Fibroblast of upper back skin (primary cell): ENCODE measurements at regions not wholly inside any gene's neighbourhood (a gene's known extent, or its start where the extent isn't known, plus 50 kb on each side); places are given as distances from the start of the nearest gene placed in this dataset.

Experiments
- DNase-seq: peaks from one replicate; pipeline ENCODE4 v3.0.0-alpha.2; 2013

DNA sequence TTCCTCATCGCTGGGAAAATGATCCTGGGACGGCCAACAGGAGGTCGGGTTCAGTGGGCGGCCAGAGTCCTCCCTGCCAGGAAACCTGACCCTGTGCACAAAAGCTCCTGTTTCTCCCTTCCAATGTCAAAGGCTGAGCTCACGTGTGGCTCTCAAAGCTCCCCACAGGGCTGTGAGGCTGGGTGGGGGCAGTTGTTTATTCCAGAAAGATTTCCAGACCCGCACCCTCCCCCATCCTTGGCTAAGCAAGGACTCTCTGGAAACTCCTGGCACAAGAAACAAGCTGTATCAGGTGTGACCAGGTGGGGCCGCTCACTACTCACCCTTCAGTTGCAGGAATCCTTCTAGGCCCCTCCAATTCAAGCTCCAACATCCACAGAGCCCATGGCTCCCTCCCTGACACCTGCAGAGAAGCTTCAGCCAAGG lies 131.9 kb downstream of the SHANK2 start:
- DNase-seq = no peak

DNA sequence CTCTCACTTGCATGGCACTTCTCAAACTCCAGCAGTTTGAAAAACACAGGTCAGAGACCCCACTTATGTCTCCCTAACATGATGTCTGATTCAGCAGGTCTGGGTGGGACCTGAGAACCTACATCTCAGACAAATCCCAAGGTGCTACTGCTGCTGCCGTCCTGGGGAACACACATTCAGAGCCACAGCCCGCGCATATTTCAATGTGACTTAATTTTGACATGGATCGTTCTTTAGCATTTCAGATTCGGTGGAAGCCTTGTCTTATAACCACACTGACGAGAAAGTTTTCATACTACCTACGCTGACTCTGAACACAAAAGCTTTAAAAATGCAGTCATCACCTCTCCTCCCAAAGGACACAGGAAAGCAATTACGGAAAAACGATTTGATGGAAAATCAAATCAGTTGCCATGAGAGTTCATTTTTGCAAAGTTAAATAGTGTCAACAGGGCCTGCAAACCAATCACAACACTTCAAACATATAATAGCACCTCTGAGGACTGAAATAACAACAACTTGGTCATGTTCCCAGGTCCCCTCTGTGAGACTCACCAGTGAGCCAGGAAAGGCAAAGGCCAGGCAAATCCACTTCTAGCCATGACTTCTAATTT lies 132.6 kb downstream of the SHANK2 start:
- no peak for DNase-seq

DNA sequence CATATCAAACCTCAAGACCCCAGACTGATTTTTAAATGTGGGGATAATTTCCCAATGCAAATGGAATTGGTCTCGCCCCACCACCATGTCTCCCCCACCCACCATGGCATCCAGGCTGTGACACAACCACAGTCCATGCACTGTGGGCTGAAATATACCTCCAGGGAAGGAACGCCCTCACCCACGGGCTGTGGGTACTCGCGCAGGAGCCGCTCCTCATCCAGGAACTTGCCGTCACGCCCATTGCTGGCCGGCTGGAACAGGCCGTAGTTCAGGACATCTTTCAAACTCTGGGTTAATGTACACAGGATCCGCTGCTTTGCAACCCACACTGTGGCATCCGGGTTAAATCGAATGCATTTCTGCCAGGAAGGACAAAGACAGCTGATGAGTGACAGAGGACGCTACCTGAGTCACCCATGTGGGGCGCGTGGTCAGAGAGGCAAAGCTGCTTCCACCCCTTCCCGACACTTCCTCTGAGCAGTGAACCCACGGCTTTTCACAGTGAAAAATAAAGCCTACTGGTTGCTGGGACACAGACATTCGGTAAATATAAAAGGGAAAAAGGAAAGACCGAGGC lies 133.6 kb downstream of the SHANK2 start:
- no peak for DNase-seq

DNA sequence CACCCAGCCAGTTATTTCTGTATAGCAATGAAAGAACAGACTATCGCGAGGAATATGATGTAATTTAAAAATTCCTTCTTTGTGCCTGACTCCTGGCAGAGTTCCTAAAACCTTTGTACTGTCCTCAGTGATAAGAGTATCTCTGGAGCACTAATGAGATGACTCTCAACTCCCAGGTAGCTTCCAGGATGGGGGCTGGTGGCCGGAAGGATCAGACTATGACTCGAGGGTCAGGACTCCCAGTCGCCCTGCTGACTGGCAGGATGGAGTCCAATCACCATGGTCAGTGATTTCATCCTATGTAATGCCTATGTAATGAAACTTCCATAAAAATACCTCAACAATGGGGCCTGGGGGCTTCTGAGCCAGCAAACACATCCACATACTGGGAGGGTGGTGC lies 135.1 kb downstream of the SHANK2 start:
- peak; percentile 5 for DNase-seq

DNA sequence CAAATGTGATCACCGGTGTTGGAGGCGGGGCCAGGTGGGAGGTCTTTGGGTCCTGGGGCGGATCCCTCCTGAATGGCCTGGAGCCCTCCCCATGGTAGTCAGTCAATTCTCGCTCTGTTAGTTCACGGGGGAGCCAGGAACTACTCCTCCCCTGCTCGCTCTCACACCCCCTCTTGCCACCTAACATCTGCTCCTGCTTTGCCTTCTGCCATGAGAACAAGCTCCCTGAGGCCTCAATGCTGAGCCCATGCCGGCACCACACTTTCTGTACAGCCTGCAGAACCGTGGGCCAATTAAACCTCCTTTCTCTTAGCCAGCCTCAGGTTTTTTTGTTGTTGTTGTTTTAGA lies 135.7 kb downstream of the SHANK2 start:
- no peak for DNase-seq

DNA sequence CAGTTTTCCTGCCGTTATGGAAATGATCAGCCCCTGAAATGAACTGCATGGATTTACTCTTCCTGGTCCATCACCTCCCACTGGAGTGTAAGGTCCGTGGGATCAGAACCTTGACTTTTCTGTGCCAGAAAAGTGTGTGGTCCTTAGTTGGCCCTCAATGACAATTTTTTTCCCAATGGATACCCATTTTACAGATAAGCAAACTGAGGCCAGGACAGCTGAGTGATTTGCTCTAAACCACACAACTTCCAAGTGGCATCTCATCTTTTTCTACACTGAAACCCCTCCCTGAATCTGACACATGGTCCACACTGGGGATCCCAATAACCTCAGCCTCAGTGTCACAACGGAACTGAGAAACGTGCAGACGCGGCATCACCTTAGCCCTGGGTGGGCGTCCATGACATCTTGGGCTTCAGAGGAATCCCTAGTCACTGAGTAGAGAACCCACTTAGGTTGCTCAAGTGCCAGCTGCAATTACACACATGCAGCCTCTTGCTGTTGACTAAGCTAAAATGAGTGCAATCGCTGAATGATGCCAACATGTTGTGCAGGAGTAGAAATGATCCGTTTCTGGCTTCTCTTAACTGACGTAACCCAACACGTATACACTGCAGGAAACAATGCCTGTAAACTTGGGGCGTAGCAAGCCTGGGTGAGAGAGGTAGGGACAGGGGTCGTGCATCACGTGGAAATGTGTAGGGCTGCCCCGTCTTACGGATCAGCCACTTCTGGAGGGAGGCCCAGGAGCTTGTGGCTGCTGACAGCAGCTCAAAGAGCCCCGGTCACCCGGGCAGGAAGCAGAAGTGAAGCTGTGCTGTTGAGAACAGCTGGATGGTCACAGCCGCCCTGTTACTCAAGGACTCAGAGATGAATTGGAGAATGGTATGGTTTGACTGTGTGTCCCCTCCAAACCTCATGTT lies 136.3 kb downstream of the SHANK2 start:
- no peak for DNase-seq

DNA sequence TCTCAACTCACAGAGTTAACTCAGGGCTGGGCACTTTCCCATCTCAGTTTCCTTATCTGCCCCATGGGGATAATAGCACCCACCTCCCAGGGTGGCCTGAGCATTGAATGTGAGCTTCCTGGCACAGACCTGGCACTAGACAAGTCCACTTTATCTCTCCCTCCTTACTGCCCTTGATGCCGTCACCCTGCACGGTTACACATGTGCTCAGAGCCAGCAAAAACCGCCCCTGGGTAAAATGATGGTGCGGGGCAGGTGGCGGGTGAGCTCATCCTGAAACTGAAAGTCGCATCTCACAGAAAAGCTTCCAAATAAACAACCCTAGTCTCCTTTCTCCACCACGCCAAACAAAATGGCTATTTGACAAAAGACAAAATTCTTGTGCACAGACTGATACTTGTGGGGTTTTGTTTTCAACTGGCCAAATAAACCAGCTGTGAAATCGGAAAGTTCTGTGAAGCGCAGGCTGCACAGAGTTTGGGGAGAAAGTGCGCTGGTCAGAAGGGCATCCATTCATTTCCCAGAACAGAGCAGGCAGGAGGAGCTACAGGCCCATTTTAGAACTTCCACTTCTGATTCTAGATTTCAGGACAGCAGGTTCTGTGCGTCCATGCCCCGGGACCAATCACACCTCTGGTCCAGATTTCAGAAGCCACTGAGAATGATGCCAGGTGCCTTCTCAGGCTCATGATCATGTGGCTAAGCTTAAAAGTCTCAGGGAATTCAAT lies 138.1 kb downstream of the SHANK2 start:
- no peak for DNase-seq

DNA sequence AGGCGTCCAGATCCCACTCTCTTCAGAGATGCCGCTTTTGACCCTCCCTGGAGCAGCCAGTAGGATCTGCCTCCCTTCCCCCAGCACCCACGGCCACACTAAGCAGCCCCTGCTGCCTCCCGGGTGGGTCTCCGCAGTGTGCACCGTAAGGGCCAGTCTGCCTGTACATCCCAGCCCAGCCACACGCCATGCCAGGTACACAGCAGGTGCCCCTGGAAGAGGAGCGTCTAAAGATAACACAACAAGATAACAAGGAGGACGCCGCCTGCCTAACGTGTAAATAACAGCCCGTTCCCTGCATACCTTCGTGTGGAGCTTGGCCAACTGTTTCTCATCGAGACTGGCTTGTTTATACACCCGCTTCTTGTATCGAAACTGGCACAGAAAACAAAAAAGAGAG lies 139.4 kb downstream of the SHANK2 start:
- DNase-seq = no peak

DNA sequence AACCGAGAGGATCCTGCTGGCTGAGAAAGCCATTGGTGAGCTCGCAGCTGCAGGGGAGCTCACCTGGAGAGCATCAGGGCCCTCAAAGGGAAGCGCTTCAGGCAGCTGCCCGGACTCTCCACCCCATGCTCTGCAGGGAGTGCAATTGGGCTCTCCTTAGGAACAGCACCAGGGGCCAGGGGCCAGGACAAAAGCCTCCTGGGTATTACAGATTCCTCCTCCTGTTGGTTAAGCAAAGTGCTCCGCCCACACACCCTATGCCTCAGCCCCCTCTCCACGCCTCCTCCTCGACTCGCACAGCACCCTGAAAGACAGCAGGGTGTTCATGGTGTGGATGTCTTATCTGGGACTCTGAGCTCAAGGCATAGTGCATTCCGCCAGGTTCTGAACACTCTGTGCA lies 139.9 kb downstream of the SHANK2 start:
- DNase-seq = no peak

DNA sequence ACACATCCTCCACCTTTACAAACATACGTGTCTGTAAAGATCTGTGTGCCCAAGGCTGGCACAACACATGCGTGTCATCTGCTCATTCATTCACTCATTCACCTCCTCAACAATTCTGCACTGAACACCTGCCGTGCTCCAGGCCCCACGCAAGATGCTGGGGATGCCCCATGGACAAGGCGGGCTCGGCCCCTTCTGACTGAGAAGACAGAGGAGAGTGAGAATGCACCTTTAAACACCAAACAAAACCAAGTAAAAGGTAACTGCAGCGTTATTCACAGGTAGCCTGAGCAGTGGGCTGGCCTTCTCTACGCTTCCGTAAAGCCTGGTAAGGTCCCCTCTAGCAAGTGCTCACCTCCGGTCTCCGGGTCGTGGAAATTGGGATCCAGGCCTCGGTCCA lies 142.8 kb downstream of the SHANK2 start:
- no peak for DNase-seq

DNA sequence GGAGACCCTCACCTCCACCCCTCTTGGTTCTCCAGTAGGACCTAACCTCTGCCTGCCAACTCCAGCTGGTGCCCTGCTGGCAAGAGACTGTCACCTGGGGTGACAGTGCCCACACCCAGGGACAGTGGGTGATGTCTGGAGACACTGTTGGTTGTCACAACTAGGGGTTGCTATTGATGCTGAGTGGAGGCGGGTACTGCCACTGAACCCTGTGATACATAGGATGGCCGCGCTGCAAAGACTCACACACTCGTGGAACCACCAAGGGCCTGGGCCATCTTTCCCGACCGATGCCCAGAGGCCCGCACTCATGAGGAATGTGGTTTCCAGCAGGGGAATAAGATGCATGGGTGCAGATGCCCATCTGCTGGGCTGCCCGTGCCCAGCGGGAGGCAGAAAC lies 143.2 kb downstream of the SHANK2 start:
- no peak for DNase-seq

DNA sequence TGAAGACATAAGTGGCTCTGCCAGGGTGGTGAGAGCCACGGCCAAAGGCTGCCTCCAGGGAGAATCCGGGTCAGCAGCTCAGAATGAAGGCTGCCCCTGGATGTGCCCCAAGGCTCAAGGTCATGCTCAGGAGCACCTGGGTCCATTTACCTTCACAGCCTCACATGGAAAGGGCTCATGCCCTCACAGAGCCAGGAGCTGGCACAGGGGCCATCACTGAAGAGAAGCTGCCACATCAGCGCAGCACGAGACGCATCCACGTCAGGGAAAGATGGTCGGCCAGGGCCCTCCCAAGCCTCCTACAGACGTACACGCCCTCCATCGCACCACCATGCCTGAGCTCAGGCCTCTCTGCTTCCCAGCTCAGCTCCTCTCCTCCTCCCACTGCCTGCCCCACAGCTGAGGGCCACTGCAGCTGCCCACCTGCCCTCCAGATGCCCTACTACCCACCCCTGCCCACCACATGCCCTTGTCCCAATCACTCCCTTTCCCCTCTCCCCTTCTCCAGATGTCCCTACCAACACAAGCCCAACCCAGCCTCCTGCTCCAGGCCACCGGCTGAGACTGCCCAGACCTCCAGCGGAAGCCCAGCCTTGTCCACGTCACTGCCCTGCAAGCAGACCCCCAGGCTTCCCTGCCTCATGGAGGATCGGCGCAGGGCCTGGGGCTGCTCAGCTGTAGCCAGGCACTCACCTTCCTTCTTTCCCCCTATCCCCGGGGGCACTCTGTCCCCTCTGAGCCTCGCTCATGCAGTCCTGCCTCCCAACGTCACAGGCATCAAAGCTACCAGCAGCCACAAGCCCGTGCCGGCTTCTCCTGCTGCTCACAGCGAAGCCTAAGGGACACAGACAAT lies 144.1 kb downstream of the SHANK2 start:
- DNase-seq = no peak

DNA sequence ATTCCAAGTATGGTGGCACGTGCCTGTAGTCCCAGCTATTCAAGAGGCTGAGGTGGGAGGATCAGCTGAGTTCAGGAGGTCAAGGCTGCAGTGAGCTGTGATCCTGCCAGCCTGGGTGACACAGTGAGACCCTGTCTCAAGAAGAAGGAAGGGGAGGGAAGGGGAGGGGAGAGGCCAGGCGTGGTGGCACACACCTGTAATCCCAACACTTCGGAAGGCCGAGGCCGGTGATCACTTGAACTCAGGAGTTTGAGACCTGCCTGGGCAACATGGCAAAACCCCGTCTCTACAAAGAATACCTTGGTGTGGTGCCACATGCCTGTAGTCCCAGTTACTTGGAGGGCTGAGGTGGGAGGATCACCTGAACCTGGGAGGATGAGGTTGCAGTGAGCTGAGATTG lies 145.7 kb downstream of the SHANK2 start:
- no peak for DNase-seq

DNA sequence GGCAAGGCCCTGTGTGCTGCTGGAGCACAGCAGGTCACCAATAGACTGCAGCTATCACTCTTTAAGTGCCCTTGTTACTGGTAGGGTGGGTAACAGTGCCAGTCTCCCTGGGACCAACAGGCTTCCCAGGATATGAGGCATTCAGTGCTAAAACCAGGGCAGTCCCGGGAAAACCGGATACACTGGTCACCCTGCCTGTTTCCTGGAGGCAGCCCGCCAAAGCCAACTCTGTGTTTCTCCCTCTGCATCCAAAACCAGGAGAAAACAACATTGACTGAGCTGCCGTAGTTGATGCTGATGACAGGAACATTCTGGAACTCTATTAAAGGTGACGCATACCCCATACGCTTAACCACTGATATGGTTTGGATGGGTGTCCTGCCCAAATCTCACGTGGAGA lies 149.1 kb downstream of the SHANK2 start:
- DNase-seq = no peak

DNA sequence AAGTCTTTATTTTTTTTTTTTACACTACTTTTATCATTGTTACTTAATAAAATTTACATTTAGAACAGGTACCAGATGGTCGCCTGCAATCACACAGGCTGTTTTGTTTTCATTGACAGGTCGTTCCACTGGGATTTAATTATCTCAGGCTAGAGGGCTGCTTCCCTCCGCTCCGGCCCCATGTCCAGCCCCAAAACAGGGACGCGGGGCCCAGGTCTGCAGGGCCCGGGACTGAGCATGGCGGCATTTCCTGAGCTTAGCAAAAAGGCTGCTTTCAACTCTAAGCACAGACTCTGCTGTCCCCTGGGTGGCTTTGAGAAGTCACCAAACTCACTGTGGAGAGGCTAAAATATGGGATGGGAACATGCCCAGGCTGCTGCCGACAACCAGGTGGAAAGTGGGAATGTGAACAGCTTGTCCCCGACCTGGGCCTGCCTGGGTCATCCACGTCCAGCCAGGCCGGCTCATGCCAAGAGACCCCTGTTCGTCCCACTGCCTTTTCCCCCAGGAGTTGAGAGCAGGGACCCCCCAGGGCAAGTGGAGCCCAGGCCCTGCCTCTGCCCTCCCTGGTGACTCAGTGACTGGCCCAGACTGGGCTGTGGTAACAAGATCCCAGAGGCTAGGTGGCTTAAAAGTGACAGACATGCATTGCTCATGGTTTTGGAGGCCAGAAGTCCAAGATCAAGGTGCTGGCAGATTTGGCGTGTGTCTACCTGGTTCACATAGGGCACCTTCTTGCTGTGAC lies 150.0 kb downstream of the SHANK2 start:
- no peak for DNase-seq

DNA sequence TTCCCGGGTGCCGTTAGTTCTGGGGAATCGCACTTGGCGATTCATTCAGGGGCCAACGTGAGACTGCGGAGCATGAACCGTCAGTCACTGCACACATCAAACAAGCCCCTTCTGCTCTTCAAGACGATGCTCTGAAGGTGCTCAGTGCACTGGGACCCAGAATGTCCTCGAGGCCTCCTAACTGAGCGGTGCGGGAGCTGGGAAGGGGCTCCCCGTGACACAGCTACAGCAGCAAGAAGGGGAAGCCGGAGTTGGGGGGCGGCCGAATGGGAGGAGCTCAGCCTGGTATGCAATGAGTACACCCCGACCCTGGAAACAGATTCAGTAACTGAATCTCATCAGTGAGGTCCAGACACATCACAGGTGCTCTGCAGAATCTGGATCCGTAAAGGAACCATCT lies 150.8 kb downstream of the SHANK2 start:
- no peak for DNase-seq

DNA sequence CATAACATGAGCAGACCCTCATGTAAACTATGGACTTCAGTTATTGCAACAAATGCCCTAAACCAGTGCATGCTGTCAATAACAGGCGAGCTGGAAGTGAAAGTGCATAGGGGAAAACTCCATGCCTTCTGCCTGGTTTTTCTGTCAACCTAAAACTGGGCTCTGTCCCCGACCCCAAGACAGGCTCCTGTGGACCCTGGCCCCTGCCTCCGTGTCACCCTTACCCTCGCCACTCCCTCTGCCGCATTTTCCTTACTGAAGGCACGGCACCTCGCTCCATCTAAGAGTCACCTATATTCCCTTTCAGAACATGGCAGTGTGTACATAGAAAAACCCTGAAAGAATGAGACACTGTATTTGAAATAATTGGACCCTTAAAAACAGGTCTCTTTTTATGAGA lies 151.3 kb downstream of the SHANK2 start:
- DNase-seq = no peak

DNA sequence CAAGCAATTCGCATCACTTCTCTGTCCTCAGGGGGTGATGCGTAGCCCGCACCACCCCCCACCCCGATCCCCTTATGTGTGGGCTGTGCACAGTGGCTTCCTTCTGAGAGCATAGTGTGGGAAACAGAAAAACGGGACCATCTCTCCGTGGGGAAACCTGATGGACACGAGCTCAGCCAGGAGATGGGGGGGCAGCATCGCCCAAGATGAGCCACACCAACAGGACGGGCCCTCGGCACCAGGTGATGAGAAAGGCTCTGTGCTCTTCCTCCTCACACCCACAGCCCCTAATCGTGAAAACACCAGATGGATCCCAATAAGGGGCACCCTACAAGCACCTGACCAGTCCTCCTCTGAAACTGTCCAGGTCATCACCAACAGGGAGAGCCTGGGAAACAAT lies 153.6 kb downstream of the SHANK2 start:
- no peak for DNase-seq

DNA sequence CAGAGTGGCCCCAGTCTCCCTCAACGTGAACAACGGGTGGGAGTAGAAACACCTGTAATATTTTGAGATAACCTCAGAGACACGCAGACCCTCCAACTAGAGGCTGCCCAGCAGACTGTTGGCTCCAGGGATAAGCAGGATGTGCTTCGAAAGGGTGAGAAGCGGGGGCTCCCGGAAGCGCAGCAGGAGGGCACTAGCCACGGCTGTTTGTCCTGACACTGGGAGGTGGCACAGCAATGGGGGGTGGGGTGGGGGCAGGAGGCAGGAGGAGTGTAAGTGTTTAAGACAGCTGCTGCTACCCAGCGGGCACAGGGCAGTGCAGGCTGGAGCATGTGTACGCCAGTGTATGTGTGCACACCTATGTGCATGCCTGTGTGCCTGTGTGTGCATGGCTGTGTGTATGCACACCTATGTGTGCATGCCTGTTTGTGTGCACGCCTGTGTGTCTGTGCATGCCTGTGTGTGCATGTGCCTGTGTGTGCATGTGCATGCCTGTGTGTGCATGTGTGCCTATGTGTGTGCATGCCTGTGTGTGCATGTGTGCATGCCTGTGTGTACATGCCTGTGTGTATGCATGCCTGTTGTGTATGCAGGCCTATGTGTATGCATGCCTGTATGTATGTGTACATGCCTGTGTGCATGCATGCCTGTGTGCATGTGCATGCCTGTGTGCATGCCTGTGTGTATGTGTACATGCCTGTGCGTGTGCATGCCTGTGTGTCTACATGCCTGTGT lies 154.7 kb downstream of the SHANK2 start:
- no peak for DNase-seq

DNA sequence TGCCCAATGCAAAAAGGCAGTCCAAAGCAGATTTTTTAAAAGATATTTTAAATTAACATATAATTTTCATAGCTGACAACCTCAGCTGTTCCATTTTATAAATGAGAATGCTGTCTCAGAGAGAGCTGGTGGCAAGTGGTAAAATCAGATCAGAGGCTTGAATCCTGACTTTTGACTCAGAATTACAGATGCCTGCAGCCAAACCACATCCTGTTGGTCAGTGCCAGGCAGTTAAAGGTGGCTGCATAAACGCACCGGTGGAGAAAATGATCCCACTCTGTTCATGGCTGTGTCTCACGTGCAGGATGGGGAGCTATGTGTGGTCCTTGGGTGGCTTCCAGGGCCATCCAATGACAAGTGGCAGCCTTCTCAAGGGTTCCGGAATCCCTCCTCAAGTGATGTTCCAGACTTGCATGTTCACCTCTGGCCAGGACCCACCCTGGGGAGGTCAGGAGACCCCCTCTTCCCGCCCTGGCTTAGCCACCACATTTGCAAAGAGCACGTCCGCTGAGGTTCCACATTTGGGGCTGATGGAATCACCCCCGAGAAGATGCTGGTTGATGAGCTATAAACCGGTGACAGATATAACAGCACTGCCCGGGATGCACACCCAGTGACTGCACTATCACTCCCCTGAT lies 155.5 kb downstream of the SHANK2 start:
- no peak for DNase-seq
